ENCODE measurements at regions not wholly inside any gene's neighbourhood (a gene's known extent, or its start where the extent isn't known, plus 50 kb on each side); places are given as distances from the start of the nearest gene placed in this dataset.

- Histone ChIP-seq H4K8ac (ENCODE audit: extremely low read depth, insufficient read depth, low read length) (no peak overlapping the region), H3K27ac (ENCODE audit: low read depth, low read length) (no peak overlapping the region), H3K4ac (replicated peaks; ENCODE audit: insufficient read length, low read depth, low read length) (no peak overlapping the region), H3K79me1 (ENCODE audit: low read depth, low read length) (no peaks in the 10 kb centered on the region), H3K4me2 (ENCODE audit: insufficient read depth in 1 of 2, low read depth in 2 of 2, low read length in 2 of 2) (no peak overlapping the region), H3K36me3 (ENCODE audit: control insufficient read depth in 2 of 4, insufficient read depth in 4 of 4, low read length in 3 of 4) (no peaks in the 10 kb centered on the region), H3K14ac (ENCODE audit: insufficient read length) (no peak overlapping the region), H3K9me3 (ENCODE audit: insufficient read depth in 2 of 2, low read depth in 1 of 2, low read length in 1 of 2) (no peaks in the 10 kb centered on the region), H3K27me3 (replicated peaks in 1 of 4; ENCODE audit: control insufficient read depth in 3 of 4, extremely low read depth in 1 of 4, insufficient read depth in 3 of 4, low read length in 3 of 4) (no peaks in the 10 kb centered on the region), H4K20me1 (replicated peaks in 1 of 2; ENCODE audit: control insufficient read depth in 1 of 2, insufficient read depth in 2 of 2, low read length in 2 of 2) (no peaks in the 10 kb centered on the region), H4K91ac (replicated peaks; ENCODE audit: insufficient read length, low read length) (no peak overlapping the region), H3K4me3 (ENCODE audit: extremely low read depth in 1 of 4, insufficient read depth in 2 of 4, low read depth in 3 of 4, low read length in 4 of 4) (no peak overlapping the region), H2BK12ac (ENCODE audit: low read depth, low read length) (no peak overlapping the region), H2BK120ac (replicated peaks; ENCODE audit: low read depth, low read length) (no peak overlapping the region), H3K23ac (ENCODE audit: insufficient read length) (no peak overlapping the region), H3K9ac (replicated peaks in 1 of 4; ENCODE audit: extremely low read depth in 1 of 4, low read depth in 3 of 4, low read length in 3 of 4) (no peak overlapping the region), H2BK15ac (ENCODE audit: low read length) (no peak overlapping the region), H3K79me2 (ENCODE audit: control insufficient read depth in 1 of 2, insufficient read depth in 2 of 2, low read length in 2 of 2) (no peaks in the 10 kb centered on the region), H3K4me1 (replicated peaks in 1 of 4; ENCODE audit: control insufficient read depth in 3 of 4, insufficient read depth in 4 of 4, low read length in 3 of 4) (no peaks in the 10 kb centered on the region), H4K5ac (ENCODE audit: insufficient read length, low read depth, low read length) (no peak overlapping the region), H2AFZ (ENCODE audit: low read length) (no peak overlapping the region), H3K23me2 (ENCODE audit: low read depth, low read length) (no peaks in the 10 kb centered on the region), H2AK5ac (ENCODE audit: low read depth, low read length) (no peak overlapping the region), H3K18ac (ENCODE audit: extremely low read depth, low read length) (no peak overlapping the region), H3K56ac (replicated peaks; ENCODE audit: insufficient read length, low read depth, low read length) (no peak overlapping the region), H2BK20ac (ENCODE audit: low read length) (no peak overlapping the region), H2BK5ac (ENCODE audit: low read depth, low read length) (no peak overlapping the region)
- TF ChIP-seq BRCA1 (IDR thresholded peaks at IDR 0.05; ENCODE audit: low read depth, low read length): no peak
- TF ChIP-seq HDAC6 (IDR thresholded peaks at IDR 0.05; ENCODE audit: low read depth, low read length): no peak
- TF ChIP-seq TAF1 (IDR thresholded peaks at IDR 0.05; ENCODE audit: low read depth, low read length): no peak
- TF ChIP-seq BACH1 (IDR thresholded peaks at IDR 0.05; ENCODE audit: low read length): no peak
- TF ChIP-seq MAFK (IDR thresholded peaks at IDR 0.05; ENCODE audit: low read depth, low read length): no peak
- TF ChIP-seq RNF2 (IDR thresholded peaks at IDR 0.05; ENCODE audit: borderline replicate concordance, low read depth, low read length, missing control alignments, poor library complexity, severe bottlenecking): no peak
- TF ChIP-seq KDM5A (IDR thresholded peaks at IDR 0.05; ENCODE audit: low read length): no peak
- DNase-seq (ENCODE audit: low read depth in 1 of 2, low spot score in 2 of 2): no peak
- FAIRE-seq: no peak
- 87 to 100% methylated on average over 1 to 3 of the region's 3 CpGs for WGBS, 2 experiments (ENCODE audit: extremely low coverage in 1 of 2, insufficient coverage in 1 of 2, insufficient read length in 1 of 2, insufficient replicate concordance in 2 of 2, low coverage in 1 of 2, low lambda C conversion rate in 2 of 2, missing lambda C conversion rate in 1 of 2)
- POLR2A ChIA-PET (ENCODE audit: partially characterized antibody): no interaction called here
- CTCF ChIA-PET (ENCODE audit: partially characterized antibody): no interaction called here
These were observed 219.6 kb upstream of the NPSR1 start for GRCh38 chr7:34438436-34438835.

Measured in H1 (cell line).